Effector memory CD8-positive, alpha-beta T cell (primary cell): ENCODE measurements at regions not wholly inside any gene's neighbourhood (a gene's known extent, or its start where the extent isn't known, plus 50 kb on each side); places are given as distances from the start of the nearest gene placed in this dataset.

Source experiments
- ATAC-seq: fragments of 150-1000 bp; cut with Tn5 transposase; replicated peaks from 2 replicates; pipeline ENCODE4 v1.10.0; 2021; ENCODE audit warnings: mild to moderate bottlenecking, moderate library complexity
- DNase-seq, 3 experiments: peaks; one replicate each; pipeline ENCODE4 v3.0.0; 2021
- H3K27ac Mint-ChIP-seq, 2 donors: one replicate each; pipeline ENCODE4 v1.8.0; 2022; ENCODE audit warnings: mild to moderate bottlenecking in 2 of 2, mixed read lengths in 2 of 2, moderate library complexity in 2 of 2
- H3K27me3 Mint-ChIP-seq, 2 donors: one replicate each; pipeline ENCODE4 v1.8.0; 2022; ENCODE audit warnings: mixed read lengths in 2 of 2
- H3K36me3 Mint-ChIP-seq: one replicate; pipeline ENCODE4 v1.8.0; 2022; ENCODE audit warnings: mild to moderate bottlenecking, moderate library complexity, mixed read lengths; ENCODE audit not compliant: insufficient read depth
- H3K4me1 Mint-ChIP-seq, 2 donors: one replicate each; pipeline ENCODE4 v1.8.0; 2022; ENCODE audit warnings: low read depth in 2 of 2, mixed read lengths in 2 of 2
- H3K4me3 Mint-ChIP-seq, 2 donors: one replicate each; pipeline ENCODE4 v1.8.0; 2022; ENCODE audit warnings: mild to moderate bottlenecking in 2 of 2, mixed read lengths in 2 of 2, moderate library complexity in 2 of 2
- H3K9me3 Mint-ChIP-seq, 2 donors: one replicate each; pipeline ENCODE4 v1.8.0; 2022; ENCODE audit warnings: mixed read lengths in 2 of 2

- Mint-ChIP-seq H3K4me1 (no peaks in the 10 kb centered on the region), H3K27ac (no peak overlapping the region), H3K9me3 (no peaks in the 10 kb centered on the region), H3K27me3 (peaks cover 0 to 9% of the 10 kb centered on the region in 2 donors), H3K36me3 (peaks cover 3% of the 10 kb centered on the region), H3K4me3 (no peak overlapping the region)
- no peak for ATAC-seq
- DNase-seq = no peak
These were observed 1489.4 kb downstream of the AACS start for GRCh38 chr12:126554625-126555024.

DNA sequence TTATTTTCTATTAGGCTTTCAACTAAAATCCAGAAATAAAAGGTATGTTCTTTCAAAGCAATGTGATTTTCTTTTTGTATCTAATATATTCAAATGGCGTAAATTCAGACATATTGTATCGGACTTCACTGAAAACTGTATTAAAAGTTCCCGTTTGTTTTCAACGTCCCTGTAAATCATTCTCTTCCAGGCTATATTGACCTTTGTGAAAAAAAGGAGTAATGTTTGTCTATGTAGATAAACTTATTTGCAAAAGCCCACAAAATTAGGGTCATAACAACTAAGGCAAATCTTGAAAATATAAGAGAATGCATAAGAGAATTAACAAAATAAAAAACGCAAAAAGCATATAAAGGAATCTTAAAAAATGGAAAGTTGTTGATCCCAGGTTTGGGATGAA lies 1492.4 kb downstream of the AACS start:
- no peak overlapping the region for H3K27ac Mint-ChIP-seq
- no peak for ATAC-seq
- peaks cover 6 to 32% of the 10 kb centered on the region in 2 donors for H3K27me3 Mint-ChIP-seq
- H3K36me3 Mint-ChIP-seq = peaks cover 3% of the 10 kb centered on the region
- no peak for DNase-seq
- H3K9me3 Mint-ChIP-seq = no peaks in the 10 kb centered on the region
- H3K4me1 Mint-ChIP-seq = no peaks in the 10 kb centered on the region
- no peak overlapping the region for H3K4me3 Mint-ChIP-seq

DNA sequence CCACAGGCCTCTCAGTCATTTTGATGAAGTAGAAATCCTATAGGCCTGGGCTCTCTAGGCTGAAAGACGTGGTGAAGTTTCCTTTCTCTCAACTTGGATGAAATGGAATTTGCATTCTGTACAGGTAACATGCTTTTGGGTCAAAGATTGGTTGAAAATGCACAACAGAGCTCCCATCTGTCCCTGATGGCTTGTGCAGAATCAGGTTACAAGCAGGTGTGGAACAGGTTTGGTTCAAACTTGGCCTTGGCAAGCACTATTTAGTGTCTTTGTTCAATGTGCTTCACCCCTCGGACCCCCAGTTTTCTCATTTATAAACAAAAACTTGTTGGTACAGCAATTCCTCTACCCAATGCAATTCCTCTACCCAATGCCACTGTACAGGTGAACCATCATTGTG lies 1493.0 kb downstream of the AACS start:
- DNase-seq (no peak), ATAC-seq (no peak)
- Mint-ChIP-seq H3K36me3 (peaks cover 3% of the 10 kb centered on the region), H3K4me3 (no peak overlapping the region), H3K9me3 (no peaks in the 10 kb centered on the region), H3K4me1 (no peaks in the 10 kb centered on the region), H3K27ac (no peak overlapping the region), H3K27me3 (peaks cover 6 to 32% of the 10 kb centered on the region in 2 donors)

DNA sequence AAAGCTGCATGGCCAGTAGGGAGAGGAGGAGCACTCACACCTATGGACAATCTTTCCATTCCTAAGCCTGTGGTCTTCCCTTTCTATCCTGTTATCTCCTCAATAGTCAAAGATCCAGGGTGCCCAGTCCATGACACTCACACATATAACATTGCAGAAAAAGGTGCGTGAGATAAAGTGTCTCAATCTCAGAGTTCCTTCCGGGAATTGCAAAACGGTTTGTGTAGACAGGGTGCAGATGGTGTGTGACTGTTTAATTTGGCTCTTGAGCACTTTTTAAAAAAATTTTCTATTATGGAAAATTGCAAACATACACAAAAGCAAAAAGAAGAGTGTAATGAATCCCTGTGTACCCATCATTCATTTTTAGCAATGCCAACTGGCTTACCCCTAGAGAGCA lies 1493.6 kb downstream of the AACS start:
- Mint-ChIP-seq H3K9me3 (no peaks in the 10 kb centered on the region), H3K36me3 (peaks cover 3% of the 10 kb centered on the region), H3K27ac (no peak overlapping the region), H3K4me3 (no peak overlapping the region), H3K27me3 (peaks cover 6 to 32% of the 10 kb centered on the region in 2 donors), H3K4me1 (no peaks in the 10 kb centered on the region)
- ATAC-seq (no peak), DNase-seq (no peak)

DNA sequence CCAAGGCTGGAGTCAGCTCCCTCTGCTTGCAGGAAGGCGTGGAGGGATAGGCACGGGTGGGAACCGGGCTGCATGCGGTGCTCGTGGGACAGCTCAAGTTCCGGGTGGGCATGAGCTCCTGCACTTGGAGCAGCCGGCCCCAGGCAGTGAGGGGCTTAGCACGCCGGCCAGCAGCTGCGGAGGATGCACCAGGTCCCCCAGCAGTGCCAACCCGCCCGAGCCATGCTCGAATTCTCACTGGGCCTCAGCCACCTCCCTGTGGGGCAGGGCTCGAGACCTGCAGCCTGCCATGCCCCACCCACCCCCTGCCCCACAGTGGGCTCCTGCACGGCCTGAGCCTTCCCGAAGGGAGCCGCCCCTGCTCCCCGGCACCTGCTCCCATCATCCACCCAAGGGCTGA lies 1501.8 kb downstream of the AACS start:
- Mint-ChIP-seq H3K27ac (no peak overlapping the region), H3K4me1 (no peaks in the 10 kb centered on the region), H3K27me3 (peaks cover 5 to 10% of the 10 kb centered on the region in 2 donors)

DNA sequence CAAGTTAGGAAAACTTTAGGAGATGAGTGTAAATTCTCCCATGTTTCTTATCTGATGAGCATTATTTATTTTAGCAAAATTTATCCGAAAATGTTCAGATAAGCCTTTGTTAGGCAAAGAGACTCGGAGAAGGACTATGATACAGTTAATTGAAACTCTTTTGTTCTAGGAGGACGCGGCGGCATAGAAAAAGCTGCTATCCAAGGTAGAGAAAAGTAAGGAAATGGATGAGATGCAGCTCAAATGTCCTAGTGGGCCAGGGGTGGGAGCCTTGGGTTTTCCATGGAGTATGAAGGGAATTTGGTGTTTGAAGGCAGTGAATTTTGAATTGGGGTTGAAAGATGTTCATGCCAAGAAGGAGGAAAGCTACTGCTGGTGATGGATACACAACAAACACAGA lies 1504.5 kb downstream of the AACS start:
- ATAC-seq = no peak
- Mint-ChIP-seq H3K36me3 (no peaks in the 10 kb centered on the region), H3K9me3 (no peaks in the 10 kb centered on the region), H3K27ac (no peak overlapping the region), H3K4me3 (no peak overlapping the region), H3K27me3 (peaks cover 0 to 7% of the 10 kb centered on the region in 2 donors), H3K4me1 (no peaks in the 10 kb centered on the region)
- no peak for DNase-seq

More for the DNA sequence above, 1501.8 kb downstream of the AACS start:
- H3K4me3 Mint-ChIP-seq = no peak overlapping the region
- no peaks in the 10 kb centered on the region for H3K9me3 Mint-ChIP-seq
- DNase-seq (no peak), ATAC-seq (no peak)
- H3K36me3 Mint-ChIP-seq = no peaks in the 10 kb centered on the region

DNA sequence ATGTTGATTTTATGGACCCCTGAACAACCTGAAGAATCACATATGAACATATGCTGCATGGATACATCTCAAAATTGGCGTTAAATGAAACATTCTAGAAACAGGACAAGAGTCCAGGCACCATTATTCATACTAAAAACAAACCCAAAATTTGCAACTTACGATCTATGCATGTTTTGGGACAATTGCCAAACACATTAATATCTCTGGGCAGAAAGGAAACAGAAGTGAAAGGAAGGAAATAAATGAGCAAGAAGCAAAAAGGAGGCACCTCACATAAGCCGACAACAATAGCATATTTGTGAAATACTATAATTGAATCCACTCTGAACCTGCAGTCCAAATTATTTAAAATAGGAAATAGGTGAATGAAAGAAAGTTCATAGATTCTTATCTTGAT lies 1505.3 kb downstream of the AACS start:
- H3K27me3 Mint-ChIP-seq = peaks cover 0 to 7% of the 10 kb centered on the region in 2 donors
- ATAC-seq = no peak
- no peaks in the 10 kb centered on the region for H3K4me1 Mint-ChIP-seq
- no peak overlapping the region for H3K4me3 Mint-ChIP-seq
- no peaks in the 10 kb centered on the region for H3K9me3 Mint-ChIP-seq
- no peak for DNase-seq
- no peaks in the 10 kb centered on the region for H3K36me3 Mint-ChIP-seq
- H3K27ac Mint-ChIP-seq = no peak overlapping the region

- H3K27me3 Mint-ChIP-seq = peaks cover 9 to 17% of the 10 kb centered on the region in 2 donors
- H3K9me3 Mint-ChIP-seq = no peaks in the 10 kb centered on the region
- H3K27ac Mint-ChIP-seq = no peak overlapping the region
- DNase-seq (no peak), ATAC-seq (no peak)
- H3K4me3 Mint-ChIP-seq = no peak overlapping the region
- no peaks in the 10 kb centered on the region for H3K4me1 Mint-ChIP-seq
- no peaks in the 10 kb centered on the region for H3K36me3 Mint-ChIP-seq
These were observed 1506.9 kb downstream of the AACS start for GRCh38 chr12:126572170-126572569.

DNA sequence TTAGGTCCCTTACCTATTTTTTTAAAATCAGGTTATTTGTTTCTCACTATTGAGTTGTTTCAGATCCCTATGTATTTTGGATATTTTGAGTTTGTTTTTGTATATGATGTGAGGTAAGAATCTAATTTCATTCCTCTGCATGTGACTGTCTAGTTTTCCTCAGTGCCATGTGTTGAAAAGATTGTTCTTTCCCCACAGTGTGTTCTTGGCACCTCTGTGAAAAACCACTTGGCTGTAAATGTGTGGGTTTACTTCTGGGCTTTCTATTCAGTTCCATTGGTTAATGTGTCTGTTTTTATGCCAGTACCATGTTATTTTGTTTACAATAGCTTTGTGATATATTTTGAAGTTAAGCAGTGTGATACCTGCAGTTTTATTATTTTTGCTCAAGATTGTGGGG lies 1516.4 kb downstream of the AACS start:
- Mint-ChIP-seq H3K4me3 (no peak overlapping the region), H3K36me3 (no peaks in the 10 kb centered on the region), H3K27me3 (peaks cover 6 to 8% of the 10 kb centered on the region in 2 donors), H3K4me1 (no peaks in the 10 kb centered on the region), H3K9me3 (no peaks in the 10 kb centered on the region), H3K27ac (no peak overlapping the region)
- ATAC-seq (no peak), DNase-seq (no peak)

DNA sequence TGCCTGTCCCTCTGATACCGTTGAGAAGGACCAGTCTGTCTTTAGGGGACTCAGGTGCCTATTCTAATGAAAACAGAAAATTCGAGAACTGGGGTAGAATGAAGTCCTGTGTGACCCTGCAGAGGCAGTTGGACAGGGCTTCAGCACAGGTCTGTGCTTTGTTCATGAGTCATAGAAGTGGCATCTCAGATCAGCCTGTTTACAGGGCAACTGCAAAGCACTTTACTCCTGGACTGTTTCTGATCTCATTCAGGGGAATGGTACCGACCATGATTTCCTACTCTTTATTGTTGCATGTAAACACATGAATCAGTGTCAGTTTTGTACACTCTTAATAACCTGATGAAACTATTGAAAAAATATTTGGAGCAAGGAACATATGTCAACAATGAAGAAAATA lies 1517.0 kb downstream of the AACS start:
- Mint-ChIP-seq H3K27me3 (peaks cover under 1 to 6% of the 10 kb centered on the region in 2 donors), H3K27ac (no peak overlapping the region), H3K36me3 (no peaks in the 10 kb centered on the region), H3K4me3 (no peak overlapping the region), H3K9me3 (no peaks in the 10 kb centered on the region), H3K4me1 (no peaks in the 10 kb centered on the region)
- no peak for ATAC-seq
- no peak for DNase-seq

DNA sequence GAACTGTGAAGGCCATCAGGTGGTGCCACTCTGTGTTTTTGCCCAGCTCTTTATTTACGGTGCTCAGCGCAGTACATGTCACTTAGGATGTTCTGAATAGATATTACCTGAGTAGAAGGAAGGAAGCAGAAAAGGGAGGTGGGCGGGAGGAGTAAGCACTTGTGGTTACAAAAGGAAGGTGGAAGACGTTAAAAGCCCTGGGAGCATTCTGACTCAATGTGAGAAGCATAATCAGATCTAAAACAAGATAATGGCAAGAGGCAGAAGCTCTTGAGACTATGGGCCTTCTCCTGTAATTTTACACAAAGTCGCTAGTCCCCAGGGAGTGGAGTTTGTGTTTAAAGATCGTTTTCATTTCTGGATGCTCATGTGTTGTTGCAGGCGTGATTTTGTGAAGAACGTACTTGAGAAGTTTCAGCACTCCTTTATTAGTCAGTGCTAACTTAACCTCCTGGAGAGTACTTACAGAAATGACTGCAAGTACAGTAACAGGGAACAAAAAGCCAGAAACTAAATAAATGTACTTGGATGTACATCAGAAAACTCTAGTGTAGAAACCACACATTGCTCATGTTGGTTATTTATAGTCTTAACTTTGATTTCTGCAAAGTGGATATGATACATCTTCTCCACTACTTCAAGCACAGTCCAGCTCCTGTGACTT lies 1523.5 kb downstream of the AACS start:
- Mint-ChIP-seq H3K4me1 (peaks cover 0 to 8% of the 10 kb centered on the region in 2 donors), H3K4me3 (no peak overlapping the region), H3K27ac (peak overlapping the region in 1 of 2 donors; percentile 54), H3K27me3 (peaks cover 0 to 4% of the 10 kb centered on the region in 2 donors), H3K36me3 (no peaks in the 10 kb centered on the region), H3K9me3 (no peaks in the 10 kb centered on the region)
- ATAC-seq (no peak), DNase-seq (no peak)

GRCh38 chr12:126591533-126591932 lies 1526.3 kb downstream of the AACS start:
- DNase-seq = no peak
- Mint-ChIP-seq H3K4me3 (no peak overlapping the region), H3K27ac (no peak overlapping the region), H3K36me3 (no peaks in the 10 kb centered on the region), H3K9me3 (no peaks in the 10 kb centered on the region), H3K27me3 (peaks cover 0 to 4% of the 10 kb centered on the region in 2 donors), H3K4me1 (peaks cover 0 to 8% of the 10 kb centered on the region in 2 donors)
- ATAC-seq = no peak

DNA sequence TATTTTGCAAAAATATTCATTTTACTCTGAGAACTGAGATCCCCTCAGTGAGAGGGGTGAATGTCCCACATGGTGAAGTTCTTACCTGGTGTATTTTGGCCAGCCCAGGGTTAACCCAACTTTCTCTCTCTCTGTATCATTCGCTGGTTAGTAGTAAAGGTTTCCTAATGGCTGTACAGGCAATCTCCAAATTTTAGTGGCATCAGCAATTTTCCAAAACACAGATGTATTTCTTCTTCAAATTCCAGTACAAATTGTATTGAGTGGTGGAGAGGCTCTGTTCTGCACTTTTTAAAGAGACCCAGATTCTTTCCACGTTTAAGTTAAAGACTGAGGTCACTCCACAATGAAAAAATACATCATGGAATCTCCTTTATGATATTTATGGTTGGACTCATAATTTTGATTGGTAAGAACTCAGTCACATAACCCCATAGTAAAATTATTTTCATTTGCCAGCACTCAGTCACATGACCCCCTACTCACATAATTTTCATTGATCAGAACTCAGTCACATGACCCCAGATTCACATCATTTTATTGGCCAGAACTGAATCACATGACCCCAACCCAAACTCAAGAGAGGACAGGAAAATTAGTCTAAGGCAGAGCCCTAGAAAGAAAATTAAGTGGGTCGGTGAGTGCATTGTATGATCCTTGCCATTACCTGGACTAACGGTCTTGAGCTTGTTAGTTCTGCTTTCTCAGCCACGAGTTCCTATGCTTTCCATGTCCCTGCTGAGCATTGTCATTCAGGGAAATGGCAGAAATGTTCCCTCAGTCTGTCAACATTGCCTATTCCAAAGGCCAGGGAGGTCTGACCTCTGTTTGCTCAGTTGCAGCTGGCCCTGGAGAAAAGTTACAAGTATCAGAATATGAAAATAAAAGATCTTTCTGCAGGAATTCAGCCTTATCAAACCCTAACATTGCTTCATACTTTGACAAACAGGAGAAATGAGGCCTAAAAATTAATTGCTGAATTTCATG lies 1536.2 kb downstream of the AACS start:
- Mint-ChIP-seq H3K4me3 (no peak overlapping the region), H3K27ac (no peak overlapping the region), H3K9me3 (no peaks in the 10 kb centered on the region), H3K36me3 (no peaks in the 10 kb centered on the region), H3K4me1 (no peaks in the 10 kb centered on the region), H3K27me3 (no peaks in the 10 kb centered on the region)
- no peak for ATAC-seq
- DNase-seq = no peak

GRCh38 chr12:126602612-126603011 lies 1537.4 kb downstream of the AACS start:
- H3K36me3 Mint-ChIP-seq = no peaks in the 10 kb centered on the region
- H3K27me3 Mint-ChIP-seq = no peaks in the 10 kb centered on the region
- no peak overlapping the region for H3K27ac Mint-ChIP-seq
- DNase-seq = no peak
- H3K4me3 Mint-ChIP-seq = no peak overlapping the region
- no peaks in the 10 kb centered on the region for H3K9me3 Mint-ChIP-seq
- no peaks in the 10 kb centered on the region for H3K4me1 Mint-ChIP-seq
- ATAC-seq = no peak
